H1 (cell line): ENCODE measurements at regions not wholly inside any gene's neighbourhood (a gene's known extent, or its start where the extent isn't known, plus 50 kb on each side); places are given as distances from the start of the nearest gene placed in this dataset.

Experiments used
- CHD1 ChIP-seq: IDR thresholded peaks from 2 replicates; pipeline ENCODE4 v1.6.1; 2012; ENCODE audit warnings: low read depth, low read length, improper control_type of control experiment
- CHD2 ChIP-seq: IDR thresholded peaks from 2 replicates; pipeline ENCODE4 v1.6.1; 2012; ENCODE audit warnings: low read length, improper control_type of control experiment
- GABPA ChIP-seq: IDR thresholded peaks from 2 replicates; pipeline ENCODE4 v1.6.1; 2011; ENCODE audit warnings: mild to moderate bottlenecking, low read length, moderate library complexity, borderline replicate concordance; ENCODE audit not compliant: insufficient read depth
- GTF2F1 ChIP-seq: IDR thresholded peaks from 2 replicates; pipeline ENCODE4 v1.6.1; 2012; ENCODE audit warnings: low read depth, low read length, improper control_type of control experiment, borderline replicate concordance
- HDAC2 ChIP-seq, 2 experiments: fragments of 300-600 bp in 1 of 2; sonication (generic) in 1 of 2; IDR thresholded peaks; 2 replicates each; pipeline ENCODE4 v1.6.1; 2011 to 2012; ENCODE audit warnings: low read depth in 2 of 2, low read length in 2 of 2, mild to moderate bottlenecking in 2 of 2, moderate library complexity in 2 of 2, borderline replicate concordance in 1 of 2, inconsistent platforms in 1 of 2
- KDM4A ChIP-seq: IDR thresholded peaks from one replicate; pipeline ENCODE4 v1.7.1; 2012; ENCODE audit warnings: low read depth, mild to moderate bottlenecking, moderate library complexity, low read length, inconsistent platforms; ENCODE audit not compliant: severe bottlenecking
- POLR2AphosphoS5 ChIP-seq: IDR thresholded peaks from 2 replicates; pipeline ENCODE4 v1.6.1; 2011; ENCODE audit warnings: low read depth, low read length
- TCF12 ChIP-seq: IDR thresholded peaks from 2 replicates; pipeline ENCODE4 v1.6.1; 2011; ENCODE audit warnings: low read depth, mild to moderate bottlenecking, low read length
- ZNF274 ChIP-seq: IDR thresholded peaks from 2 replicates; pipeline ENCODE4 v1.7.0; 2012; ENCODE audit warnings: low read length, borderline replicate concordance; ENCODE audit errors: extremely low read depth
- TF ChIP-seq, protein P1 (sequence below), 3 experiments: IDR thresholded peaks; 1 replicate in 2 of 3; 2 replicates in 1 of 3; pipeline versions ENCODE4 v1.5.1 to v1.6.1; 2011; ENCODE audit warnings: low read length in 3 of 3, mild to moderate bottlenecking in 3 of 3, inconsistent platforms in 2 of 3, low read depth in 1 of 3, moderate library complexity in 1 of 3; ENCODE audit not compliant: insufficient read depth in 1 of 3; ENCODE audit errors: control extremely low read depth in 1 of 3

DNA sequence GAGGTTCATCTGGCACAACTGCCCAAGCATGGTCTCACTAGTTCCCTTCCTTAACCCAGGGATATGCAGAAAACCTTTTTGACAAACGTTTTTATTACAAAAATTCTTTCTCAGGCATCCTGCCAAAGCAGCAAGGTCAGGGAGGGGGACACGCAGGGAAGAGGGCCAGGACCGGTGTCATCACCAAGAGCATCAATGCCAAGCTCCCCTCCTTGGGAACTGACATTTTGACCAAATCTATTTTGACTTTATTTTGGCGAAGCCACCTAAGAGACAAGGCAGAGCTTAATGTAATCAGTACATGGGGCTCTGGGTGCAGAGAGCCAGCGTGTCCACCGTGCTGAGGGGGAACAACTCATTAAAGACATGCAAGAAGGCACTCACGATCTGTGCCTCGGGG is 265.2 kb downstream of the CBLN1 start:
- TF ChIP-seq, protein P1, sequence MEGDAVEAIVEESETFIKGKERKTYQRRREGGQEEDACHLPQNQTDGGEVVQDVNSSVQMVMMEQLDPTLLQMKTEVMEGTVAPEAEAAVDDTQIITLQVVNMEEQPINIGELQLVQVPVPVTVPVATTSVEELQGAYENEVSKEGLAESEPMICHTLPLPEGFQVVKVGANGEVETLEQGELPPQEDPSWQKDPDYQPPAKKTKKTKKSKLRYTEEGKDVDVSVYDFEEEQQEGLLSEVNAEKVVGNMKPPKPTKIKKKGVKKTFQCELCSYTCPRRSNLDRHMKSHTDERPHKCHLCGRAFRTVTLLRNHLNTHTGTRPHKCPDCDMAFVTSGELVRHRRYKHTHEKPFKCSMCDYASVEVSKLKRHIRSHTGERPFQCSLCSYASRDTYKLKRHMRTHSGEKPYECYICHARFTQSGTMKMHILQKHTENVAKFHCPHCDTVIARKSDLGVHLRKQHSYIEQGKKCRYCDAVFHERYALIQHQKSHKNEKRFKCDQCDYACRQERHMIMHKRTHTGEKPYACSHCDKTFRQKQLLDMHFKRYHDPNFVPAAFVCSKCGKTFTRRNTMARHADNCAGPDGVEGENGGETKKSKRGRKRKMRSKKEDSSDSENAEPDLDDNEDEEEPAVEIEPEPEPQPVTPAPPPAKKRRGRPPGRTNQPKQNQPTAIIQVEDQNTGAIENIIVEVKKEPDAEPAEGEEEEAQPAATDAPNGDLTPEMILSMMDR (IDR thresholded peaks at IDR 0.05; ENCODE audit: control extremely low read depth in 1 of 3, insufficient read depth in 1 of 3, low read depth in 1 of 3, low read length in 3 of 3): no peak
- TF ChIP-seq POLR2AphosphoS5 (no peak), HDAC2 (IDR thresholded peaks at IDR 0.05; ENCODE audit: borderline replicate concordance in 1 of 2, low read depth in 2 of 2, low read length in 2 of 2) (no peak), CHD2 (no peak), GTF2F1 (no peak), TCF12 (no peak), CHD1 (no peak), GABPA (no peak), KDM4A (no peak), ZNF274 (no peak)
